Stimulated activated naive CD8-positive, alpha-beta T cell treated with anti-CD3 and anti-CD28 coated beads, Interleukin-15, Interleukin-2, amounts not matched to agents 100 U/mL and 50 U/mL, for 24 hours (primary cell): ENCODE measurements at regions not wholly inside any gene's neighbourhood (a gene's known extent, or its start where the extent isn't known, plus 50 kb on each side); places are given as distances from the start of the nearest gene placed in this dataset.
A peak's percentile ranks its signal among the peaks of the same experiment; 100 is the strongest.
"Not testable (repeated sequence)": the region's sequence is repeated elsewhere in the genome, so short reads cannot be mapped to it uniquely, and the experiment has no call there.

ENCODE experiments used
- ATAC-seq: fragments of 150-1000 bp; cut with Tn5 transposase; one replicate; pipeline ENCODE4 v1.10.0; 2021
- DNase-seq: peaks from one replicate; pipeline ENCODE4 v3.0.0; 2021

DNA sequence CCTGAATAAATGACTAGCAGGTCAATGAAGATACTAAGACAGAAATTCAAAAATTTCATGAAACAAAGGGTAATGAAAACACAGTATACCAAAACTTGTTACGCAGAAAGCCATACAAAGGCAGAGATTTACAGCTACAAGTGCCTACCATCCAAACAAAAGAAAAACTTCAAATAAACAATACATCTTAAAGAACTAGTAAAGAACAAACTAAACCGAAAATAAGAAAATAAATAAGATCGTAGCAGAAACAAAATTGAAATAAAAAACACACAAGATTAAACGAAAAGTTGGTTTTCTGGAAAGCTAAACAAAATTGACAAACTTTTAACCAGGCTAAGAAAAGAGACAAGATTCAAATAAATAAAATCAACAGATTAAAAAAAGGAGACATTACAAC lies 51.5 kb downstream of the VPREB1 start:
- ATAC-seq, DNase-seq: not testable (repeated sequence)

DNA sequence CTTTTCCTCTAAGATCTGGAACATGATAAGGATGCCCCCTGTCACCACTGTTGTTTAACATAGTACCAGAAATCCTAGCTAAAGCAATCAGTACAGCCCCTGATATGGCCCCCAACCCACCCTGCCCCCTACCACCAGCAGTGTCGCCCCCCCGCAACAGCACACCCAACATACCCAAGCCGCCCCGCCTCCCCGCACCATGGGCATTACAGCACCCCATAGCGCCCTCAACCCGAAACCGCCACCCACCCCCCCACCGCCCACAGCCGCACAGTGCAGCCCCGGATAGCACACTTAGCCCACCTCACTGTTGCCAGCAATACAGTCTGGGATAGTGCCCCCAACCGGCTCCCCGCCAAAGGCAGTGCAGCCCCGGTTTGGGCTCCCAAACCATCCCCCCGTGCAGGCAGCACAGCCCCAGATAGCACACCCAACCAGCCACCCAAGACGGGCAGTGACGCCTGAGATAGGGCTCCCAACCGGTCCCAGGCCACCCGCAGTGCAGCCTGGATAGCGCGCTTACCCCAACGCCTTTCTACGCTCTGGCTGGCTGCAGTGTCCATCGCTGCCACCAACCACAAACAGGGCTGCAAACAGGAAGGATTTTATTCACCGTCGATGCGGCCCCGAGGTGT lies 52.7 kb downstream of the VPREB1 start:
- not testable (repeated sequence) for DNase-seq, ATAC-seq

DNA sequence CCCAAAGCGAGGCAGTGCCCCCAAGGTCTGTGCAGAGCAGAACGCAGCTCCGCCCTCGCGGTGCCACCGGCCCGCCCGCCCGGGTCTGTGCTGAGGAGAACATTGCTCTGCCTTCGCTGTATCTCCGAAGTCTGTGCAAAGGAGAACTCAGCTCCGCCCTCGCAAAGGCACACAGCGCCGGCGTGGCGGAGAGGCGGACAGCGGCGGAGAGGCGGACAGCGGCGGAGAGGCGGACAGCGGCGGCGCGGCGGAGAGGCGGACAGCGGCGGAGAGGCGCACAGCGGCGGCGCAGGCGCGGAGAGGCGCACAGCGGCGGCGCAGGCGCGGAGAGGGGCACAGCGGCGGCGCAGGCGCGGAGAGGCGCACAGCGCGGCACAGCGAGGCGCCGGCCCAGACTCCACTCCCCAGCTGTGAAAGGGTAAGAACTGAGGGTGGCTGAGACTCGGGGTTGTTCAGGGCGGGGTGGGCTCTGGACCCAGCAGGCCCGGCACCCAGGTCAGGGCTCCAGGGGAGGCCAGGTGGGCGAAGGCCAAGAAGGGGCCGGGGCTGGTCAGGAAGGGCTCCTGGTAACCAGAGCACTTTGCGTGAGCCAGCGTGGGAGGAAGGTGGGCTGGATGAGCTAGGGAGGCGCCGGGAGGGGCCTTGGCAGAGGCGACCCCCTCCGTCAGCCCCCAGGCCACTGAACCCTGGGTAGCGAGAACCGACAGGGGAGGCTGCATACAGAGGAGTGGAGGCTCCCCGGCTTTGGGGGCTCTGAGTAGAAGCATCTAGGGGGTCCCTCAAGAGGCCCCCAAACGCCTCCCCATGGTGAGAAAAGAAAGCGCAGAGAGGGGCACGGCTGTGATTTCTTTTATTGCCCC lies 53.4 kb downstream of the VPREB1 start:
- peak; percentile 78 for DNase-seq

DNA sequence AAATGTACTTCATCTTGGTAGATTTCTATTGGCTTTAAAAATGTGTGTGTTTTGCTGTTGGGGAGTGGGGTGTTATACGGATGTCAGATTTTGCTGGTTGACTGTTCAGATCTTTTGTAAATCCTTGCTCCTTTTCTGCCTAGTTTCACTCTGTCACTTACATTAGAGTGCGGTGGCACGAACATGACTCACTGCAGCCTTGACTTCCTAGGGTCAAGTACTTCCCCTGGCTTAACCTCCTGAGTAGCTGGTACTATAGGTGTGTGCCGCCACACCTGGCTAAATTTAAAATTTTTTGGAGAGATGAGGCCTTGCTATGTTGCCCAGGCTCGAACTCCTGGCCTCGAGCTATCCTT lies 54.0 kb downstream of the VPREB1 start:
- ATAC-seq, DNase-seq: not testable (repeated sequence)

More for the DNA sequence above, 53.4 kb downstream of the VPREB1 start:
- ATAC-seq, result peak; percentile 100

DNA sequence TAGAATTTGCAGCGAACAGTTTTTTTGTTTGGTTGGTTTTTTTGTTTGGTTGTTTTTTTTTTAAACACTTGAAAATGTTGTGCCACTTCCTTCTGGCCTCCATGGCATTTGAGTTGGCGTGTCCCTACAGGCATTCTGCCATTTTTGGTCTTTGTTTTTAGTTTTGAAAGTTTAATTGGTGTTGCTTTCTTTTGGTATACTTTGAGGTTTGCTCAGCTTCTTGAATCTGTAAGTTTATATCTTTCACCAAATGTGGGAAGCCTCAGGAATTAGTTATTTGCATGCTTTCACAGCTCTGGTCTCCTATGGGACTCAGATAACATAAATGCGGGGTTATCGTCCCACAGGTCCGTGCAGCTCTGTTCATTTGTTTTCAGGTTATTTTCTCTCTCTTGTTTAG lies 55.9 kb downstream of the VPREB1 start:
- DNase-seq, ATAC-seq: not testable (repeated sequence)

- ATAC-seq, DNase-seq: not testable (repeated sequence)
Measured at GRCh38 chr22:22300946-22301345, 56.4 kb downstream of the VPREB1 start.

DNA sequence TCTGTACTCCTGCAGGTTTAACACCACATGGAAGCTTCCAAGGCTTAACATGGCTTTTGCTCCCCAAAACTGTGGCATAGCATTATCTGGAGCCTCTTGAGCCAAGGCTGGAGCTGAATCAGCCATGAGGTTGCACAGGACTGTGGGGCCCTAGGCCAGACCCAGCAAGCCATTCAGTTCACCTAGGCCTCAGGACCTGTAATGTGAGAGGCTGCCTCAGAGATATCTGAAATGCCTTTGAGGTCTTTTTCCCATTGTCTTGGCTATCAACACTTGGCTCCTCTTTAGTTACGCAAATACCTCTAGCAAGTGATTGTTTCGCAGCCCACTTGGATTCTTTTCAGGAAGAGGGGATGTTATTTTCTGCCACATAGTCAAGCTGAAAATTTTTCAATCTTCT lies 72.0 kb downstream of the VPREB1 start:
- DNase-seq (no peak), ATAC-seq (no peak)

DNA sequence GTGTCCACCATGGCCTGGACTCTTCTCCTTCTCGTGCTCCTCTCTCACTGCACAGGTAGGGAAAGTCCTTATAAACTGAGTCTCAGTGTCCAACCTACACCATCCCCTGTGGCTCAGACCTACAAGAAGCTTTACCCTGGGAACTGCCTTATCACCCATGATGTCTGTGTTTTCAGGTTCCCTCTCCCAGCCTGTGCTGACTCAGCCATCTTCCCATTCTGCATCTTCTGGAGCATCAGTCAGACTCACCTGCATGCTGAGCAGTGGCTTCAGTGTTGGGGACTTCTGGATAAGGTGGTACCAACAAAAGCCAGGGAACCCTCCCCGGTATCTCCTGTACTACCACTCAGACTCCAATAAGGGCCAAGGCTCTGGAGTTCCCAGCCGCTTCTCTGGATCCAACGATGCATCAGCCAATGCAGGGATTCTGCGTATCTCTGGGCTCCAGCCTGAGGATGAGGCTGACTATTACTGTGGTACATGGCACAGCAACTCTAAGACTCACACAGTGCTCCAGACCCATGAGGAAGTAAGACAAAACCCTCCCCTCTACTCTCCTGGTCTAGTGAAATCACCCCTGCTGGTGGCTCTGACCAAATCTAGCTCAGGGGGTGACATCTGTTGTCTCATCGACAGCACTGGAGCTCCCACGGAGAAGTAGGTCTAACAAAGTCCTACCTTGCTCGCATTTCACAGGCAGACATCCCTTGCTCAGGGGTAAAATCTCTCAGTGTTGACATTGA lies 74.3 kb downstream of the VPREB1 start:
- no peak for ATAC-seq
- DNase-seq, result no peak

- DNase-seq (peak; percentile 78), ATAC-seq (peak; percentile 94)
Measured at GRCh38 chr22:22321743-22322611, 77.4 kb downstream of the VPREB1 start.

GRCh38 chr22:22322792-22323191 lies 78.2 kb downstream of the VPREB1 start:
- no peak for DNase-seq
- no peak for ATAC-seq

- DNase-seq, result no peak
- ATAC-seq, result no peak
Measured at GRCh38 chr22:22327723-22328122, 83.1 kb downstream of the VPREB1 start.

GRCh38 chr22:22329792-22330191 lies 85.2 kb downstream of the VPREB1 start:
- DNase-seq (no peak), ATAC-seq (no peak)

DNA sequence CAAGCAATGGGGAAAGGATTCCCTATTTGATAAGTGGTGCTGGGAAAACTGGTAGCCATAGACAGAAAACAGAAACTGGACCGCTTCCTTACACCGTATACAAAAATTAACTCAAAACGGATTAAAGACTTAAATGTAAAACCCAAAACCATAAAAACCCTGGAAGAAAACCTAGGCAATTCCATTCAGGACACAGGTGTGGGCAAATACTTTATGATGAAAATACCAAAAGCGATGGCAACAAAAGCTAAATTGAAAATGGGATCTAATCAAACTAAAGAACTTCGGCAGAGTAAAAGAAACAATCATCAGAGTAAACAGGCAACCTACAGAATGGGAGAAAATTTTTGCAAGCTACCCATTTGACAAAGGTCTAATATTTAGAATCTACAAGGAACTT lies 91.1 kb downstream of the VPREB1 start:
- not testable (repeated sequence) for ATAC-seq

GRCh38 chr22:22336333-22336732 lies 91.7 kb downstream of the VPREB1 start:
- ATAC-seq, DNase-seq: not testable (repeated sequence)

More for the DNA sequence above, 91.1 kb downstream of the VPREB1 start:
- DNase-seq, result not testable (repeated sequence)

DNA sequence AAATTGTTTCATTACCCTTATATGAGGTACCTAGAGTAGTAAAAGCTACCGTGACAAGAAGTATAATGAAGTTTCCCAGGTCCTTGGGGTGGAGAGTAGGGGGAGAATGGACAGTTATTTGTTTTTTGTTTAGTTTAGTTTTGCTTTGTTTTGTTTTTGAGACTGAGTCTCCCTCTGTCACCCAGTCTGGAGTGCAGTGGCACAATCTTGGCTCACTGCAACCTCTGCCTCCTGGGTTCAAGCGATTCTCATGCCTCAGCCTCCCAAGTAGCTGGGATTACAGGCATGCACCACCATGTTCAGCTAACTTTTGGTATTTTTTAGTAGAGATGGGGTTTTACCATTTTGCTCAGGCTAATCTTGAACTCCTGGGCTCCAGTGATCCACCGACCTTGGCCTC lies 94.2 kb downstream of the VPREB1 start:
- DNase-seq, ATAC-seq: not testable (repeated sequence)

DNA sequence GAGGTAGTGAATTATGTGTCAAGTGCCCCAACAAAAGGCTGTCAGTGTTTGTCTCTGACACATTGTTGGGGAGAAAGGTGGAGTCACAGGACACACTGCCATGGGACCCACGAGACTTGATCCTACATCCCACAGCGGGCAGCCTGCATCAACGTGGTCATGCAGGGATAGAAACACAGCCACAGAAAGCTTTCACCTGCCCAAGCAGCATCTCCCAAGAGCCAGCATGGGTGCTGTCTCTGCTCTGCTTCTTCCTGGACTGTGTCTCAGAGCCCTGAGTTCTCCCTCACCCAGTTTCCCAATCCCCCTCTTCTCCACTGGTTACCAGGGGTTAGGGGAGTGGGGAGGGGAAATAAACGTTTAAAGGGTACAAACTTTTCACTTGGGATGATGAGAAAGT lies 97.2 kb downstream of the VPREB1 start:
- DNase-seq, result no peak
- no peak for ATAC-seq

DNA sequence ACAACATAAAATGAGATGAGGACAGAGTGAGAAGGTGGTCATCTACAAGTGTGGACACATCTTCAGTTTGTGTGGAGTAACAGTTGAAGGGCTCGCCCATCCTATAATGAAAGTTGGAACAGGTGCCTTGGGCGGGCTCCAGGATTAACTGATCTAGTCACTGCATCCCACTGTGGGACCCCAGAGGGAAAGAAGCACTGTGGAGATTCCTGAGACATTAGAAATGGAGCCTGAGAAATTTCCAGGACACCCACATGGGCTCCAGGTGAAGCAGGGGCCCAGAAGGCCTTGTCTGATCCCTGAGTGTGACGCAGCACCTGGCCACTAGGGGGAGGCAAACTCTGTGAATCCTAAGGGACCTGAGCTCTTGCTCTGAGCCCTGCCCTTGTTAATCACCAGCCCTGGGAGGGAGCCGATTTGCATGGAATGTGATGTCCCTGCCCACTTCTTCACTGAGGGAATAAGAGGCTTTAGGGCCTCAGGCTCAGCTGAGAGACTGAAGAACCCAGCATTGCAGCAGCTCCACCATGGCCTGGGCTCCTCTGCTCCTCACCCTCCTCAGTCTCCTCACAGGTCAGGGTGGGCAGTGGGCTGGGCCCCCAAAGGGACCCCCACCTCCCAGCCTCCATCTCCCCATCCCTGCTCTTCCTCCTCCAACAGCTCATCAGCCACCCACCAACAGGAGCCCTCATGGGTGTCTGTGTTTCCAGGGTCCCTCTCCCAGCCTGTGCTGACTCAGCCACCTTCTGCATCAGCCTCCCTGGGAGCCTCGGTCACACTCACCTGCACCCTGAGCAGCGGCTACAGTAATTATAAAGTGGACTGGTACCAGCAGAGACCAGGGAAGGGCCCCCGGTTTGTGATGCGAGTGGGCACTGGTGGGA lies 98.4 kb downstream of the VPREB1 start:
- DNase-seq, result peak; percentile 77
- ATAC-seq, result peak; percentile 49

- no peak for ATAC-seq
- DNase-seq, result no peak
Measured at GRCh38 chr22:22343581-22344296, 99.2 kb downstream of the VPREB1 start.

GRCh38 chr22:22344430-22344829 lies 99.8 kb downstream of the VPREB1 start:
- no peak for ATAC-seq

GRCh38 chr22:22345781-22346180 lies 101.2 kb downstream of the VPREB1 start:
- ATAC-seq, result no peak
- DNase-seq, result no peak

More at GRCh38 chr22:22344430-22344829, 99.8 kb downstream of the VPREB1 start:
- DNase-seq, result no peak
